ENCODE measurements at regions not wholly inside any gene's neighbourhood (a gene's known extent, or its start where the extent isn't known, plus 50 kb on each side); places are given as distances from the start of the nearest gene placed in this dataset.

GRCh38 chr18:14933964-14934363 lies 186.0 kb downstream of the ANKRD30B start:
- Histone ChIP-seq H2AFZ (ENCODE audit: low read length) (no peak overlapping the region), H3K4me1 (ENCODE audit: insufficient read depth, low read length, poor library complexity, severe bottlenecking) (no peaks in the 10 kb centered on the region), H3F3A (ENCODE audit: low read depth) (no peaks in the 10 kb centered on the region), H3K79me2 (ENCODE audit: insufficient read depth, low read length) (no peaks in the 10 kb centered on the region), H3K36me3 (ENCODE audit: insufficient read depth, low read length) (no peaks in the 10 kb centered on the region), H3K4me3 (ENCODE audit: low read length, poor library complexity, severe bottlenecking) (no peak overlapping the region), H3K9ac (ENCODE audit: low read depth, low read length, poor library complexity, severe bottlenecking) (no peak overlapping the region), H3K9me2 (replicated peaks; ENCODE audit: low read depth, low read length) (no peaks in the 10 kb centered on the region), H3K9me3 (ENCODE audit: insufficient read depth, low read depth, low read length) (peaks cover 6% of the 10 kb centered on the region; the same call in 1 of the 2 replicates), H3K4me2 (ENCODE audit: low read depth, low read length, poor library complexity, severe bottlenecking) (no peak overlapping the region), H4K20me1 (ENCODE audit: insufficient read depth, low read length, poor library complexity, severe bottlenecking) (no peaks in the 10 kb centered on the region), H3K27me3 (ENCODE audit: insufficient read depth, low read length, poor library complexity, severe bottlenecking) (no peaks in the 10 kb centered on the region)
- TF ChIP-seq EZH2phosphoT487 (IDR thresholded peaks at IDR 0.05; ENCODE audit: borderline replicate concordance): no peak
- TF ChIP-seq CTCF (conservative IDR thresholded peaks at IDR 0.05; ENCODE audit: low read length): no peak

GRCh38 chr18:14935210-14935609 lies 187.2 kb downstream of the ANKRD30B start:
- no peaks in the 10 kb centered on the region for H3K27me3 ChIP-seq (ENCODE audit: insufficient read depth, low read length, poor library complexity, severe bottlenecking)
- H2AFZ ChIP-seq (ENCODE audit: low read length): no peak overlapping the region
- H3K9me2 ChIP-seq (replicated peaks; ENCODE audit: low read depth, low read length): no peaks in the 10 kb centered on the region
- H3K36me3 ChIP-seq (ENCODE audit: insufficient read depth, low read length): no peaks in the 10 kb centered on the region
- no peaks in the 10 kb centered on the region for H3F3A ChIP-seq (ENCODE audit: low read depth)
- H3K9me3 ChIP-seq (ENCODE audit: insufficient read depth, low read depth, low read length): peaks cover 11% of the 10 kb centered on the region; the same call in 1 of the 2 replicates
- no peak overlapping the region for H3K4me3 ChIP-seq (ENCODE audit: low read length, poor library complexity, severe bottlenecking)
- TF ChIP-seq EZH2phosphoT487 (IDR thresholded peaks at IDR 0.05; ENCODE audit: borderline replicate concordance): no peak
- no peak for TF ChIP-seq CTCF (conservative IDR thresholded peaks at IDR 0.05; ENCODE audit: low read length)
- H4K20me1 ChIP-seq (ENCODE audit: insufficient read depth, low read length, poor library complexity, severe bottlenecking): no peaks in the 10 kb centered on the region
- H3K79me2 ChIP-seq (ENCODE audit: insufficient read depth, low read length): no peaks in the 10 kb centered on the region
- no peaks in the 10 kb centered on the region for H3K4me1 ChIP-seq (ENCODE audit: insufficient read depth, low read length, poor library complexity, severe bottlenecking)
- no peak overlapping the region for H3K9ac ChIP-seq (ENCODE audit: low read depth, low read length, poor library complexity, severe bottlenecking)
- no peak overlapping the region for H3K4me2 ChIP-seq (ENCODE audit: low read depth, low read length, poor library complexity, severe bottlenecking)

- no peaks in the 10 kb centered on the region for H3K27me3 ChIP-seq (ENCODE audit: insufficient read depth, low read length, poor library complexity, severe bottlenecking)
- H3K9me3 ChIP-seq (ENCODE audit: insufficient read depth, low read depth, low read length): peaks cover 6% of the 10 kb centered on the region; the same call in 1 of the 2 replicates
- no peaks in the 10 kb centered on the region for H3K9me2 ChIP-seq (replicated peaks; ENCODE audit: low read depth, low read length)
- H3F3A ChIP-seq (ENCODE audit: low read depth): no peaks in the 10 kb centered on the region
- TF ChIP-seq EZH2phosphoT487 (IDR thresholded peaks at IDR 0.05; ENCODE audit: borderline replicate concordance) (no peak), CTCF (conservative IDR thresholded peaks at IDR 0.05; ENCODE audit: low read length) (no peak)
- no peak overlapping the region for H3K4me2 ChIP-seq (ENCODE audit: low read depth, low read length, poor library complexity, severe bottlenecking)
- no peaks in the 10 kb centered on the region for H3K4me1 ChIP-seq (ENCODE audit: insufficient read depth, low read length, poor library complexity, severe bottlenecking)
- H3K36me3 ChIP-seq (ENCODE audit: insufficient read depth, low read length): no peaks in the 10 kb centered on the region
- H3K9ac ChIP-seq (ENCODE audit: low read depth, low read length, poor library complexity, severe bottlenecking): no peak overlapping the region
- H2AFZ ChIP-seq (ENCODE audit: low read length): no peak overlapping the region
- no peaks in the 10 kb centered on the region for H4K20me1 ChIP-seq (ENCODE audit: insufficient read depth, low read length, poor library complexity, severe bottlenecking)
- no peaks in the 10 kb centered on the region for H3K79me2 ChIP-seq (ENCODE audit: insufficient read depth, low read length)
- H3K4me3 ChIP-seq (ENCODE audit: low read length, poor library complexity, severe bottlenecking): no peak overlapping the region
Measured at GRCh38 chr18:14936313-14936712, 188.3 kb downstream of the ANKRD30B start.

Measured in Loucy (cell line).